ENCODE measurements at regions not wholly inside any gene's neighbourhood (a gene's known extent, or its start where the extent isn't known, plus 50 kb on each side); places are given as distances from the start of the nearest gene placed in this dataset.

DNA sequence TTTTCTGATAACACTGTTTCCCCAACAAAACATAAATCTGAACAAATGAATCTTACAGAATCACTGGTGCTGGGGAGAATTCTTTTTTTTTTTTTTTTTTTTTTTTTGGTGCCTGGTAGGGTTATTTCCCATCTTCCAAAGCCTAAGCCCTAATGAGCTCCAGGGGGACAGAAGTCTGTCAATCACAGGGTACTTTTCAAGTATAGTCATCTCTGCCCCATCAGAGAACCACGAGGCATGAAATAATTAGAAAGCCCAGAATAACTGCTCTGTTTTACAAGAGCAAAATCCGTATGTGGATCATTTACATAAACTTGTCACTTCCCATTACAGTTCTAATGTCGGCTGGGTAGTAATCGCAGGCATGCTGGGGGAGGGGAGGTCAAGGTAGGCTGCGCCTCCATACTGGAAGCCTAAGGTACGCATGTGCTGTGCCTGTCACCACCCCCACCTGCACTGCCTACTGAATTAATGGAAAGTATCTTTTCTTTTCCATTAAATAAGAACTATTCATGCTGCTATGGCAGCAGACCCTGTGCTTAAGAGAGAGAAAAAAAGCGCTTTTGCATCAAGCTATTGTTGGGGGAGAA is 164.7 kb upstream of the LEF1 start:
- H3K27ac ChIP-seq (replicated peaks in 1 of 4) = no peak overlapping the region
- H3K4me3 ChIP-seq = no peak overlapping the region
- peaks cover 0 to 3% (median 0%) of the 10 kb centered on the region in 4 donors for H3K4me1 ChIP-seq
- H3K36me3 ChIP-seq = no peaks in the 10 kb centered on the region
- 57% methylated on average over 7 of the region's 7 CpGs for WGBS
- peak; percentile 81 for DNase-seq (ENCODE audit: extremely low spot score)
- TF ChIP-seq, protein P1, sequence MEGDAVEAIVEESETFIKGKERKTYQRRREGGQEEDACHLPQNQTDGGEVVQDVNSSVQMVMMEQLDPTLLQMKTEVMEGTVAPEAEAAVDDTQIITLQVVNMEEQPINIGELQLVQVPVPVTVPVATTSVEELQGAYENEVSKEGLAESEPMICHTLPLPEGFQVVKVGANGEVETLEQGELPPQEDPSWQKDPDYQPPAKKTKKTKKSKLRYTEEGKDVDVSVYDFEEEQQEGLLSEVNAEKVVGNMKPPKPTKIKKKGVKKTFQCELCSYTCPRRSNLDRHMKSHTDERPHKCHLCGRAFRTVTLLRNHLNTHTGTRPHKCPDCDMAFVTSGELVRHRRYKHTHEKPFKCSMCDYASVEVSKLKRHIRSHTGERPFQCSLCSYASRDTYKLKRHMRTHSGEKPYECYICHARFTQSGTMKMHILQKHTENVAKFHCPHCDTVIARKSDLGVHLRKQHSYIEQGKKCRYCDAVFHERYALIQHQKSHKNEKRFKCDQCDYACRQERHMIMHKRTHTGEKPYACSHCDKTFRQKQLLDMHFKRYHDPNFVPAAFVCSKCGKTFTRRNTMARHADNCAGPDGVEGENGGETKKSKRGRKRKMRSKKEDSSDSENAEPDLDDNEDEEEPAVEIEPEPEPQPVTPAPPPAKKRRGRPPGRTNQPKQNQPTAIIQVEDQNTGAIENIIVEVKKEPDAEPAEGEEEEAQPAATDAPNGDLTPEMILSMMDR (IDR thresholded peaks at IDR 0.05) = no peak
- TF ChIP-seq POLR2A (IDR thresholded peaks at IDR 0.05; ENCODE audit: low read depth) (no peak), EP300 (IDR thresholded peaks at IDR 0.05) (no peak), POLR2AphosphoS5 (IDR thresholded peaks at IDR 0.05) (no peak)
- peaks cover 0 to 8% (median 0%) of the 10 kb centered on the region in 4 donors for H3K27me3 ChIP-seq
- no peaks in the 10 kb centered on the region for H3K9me3 ChIP-seq
- intact Hi-C loops (cut with DNase I) = no loop called here

DNA sequence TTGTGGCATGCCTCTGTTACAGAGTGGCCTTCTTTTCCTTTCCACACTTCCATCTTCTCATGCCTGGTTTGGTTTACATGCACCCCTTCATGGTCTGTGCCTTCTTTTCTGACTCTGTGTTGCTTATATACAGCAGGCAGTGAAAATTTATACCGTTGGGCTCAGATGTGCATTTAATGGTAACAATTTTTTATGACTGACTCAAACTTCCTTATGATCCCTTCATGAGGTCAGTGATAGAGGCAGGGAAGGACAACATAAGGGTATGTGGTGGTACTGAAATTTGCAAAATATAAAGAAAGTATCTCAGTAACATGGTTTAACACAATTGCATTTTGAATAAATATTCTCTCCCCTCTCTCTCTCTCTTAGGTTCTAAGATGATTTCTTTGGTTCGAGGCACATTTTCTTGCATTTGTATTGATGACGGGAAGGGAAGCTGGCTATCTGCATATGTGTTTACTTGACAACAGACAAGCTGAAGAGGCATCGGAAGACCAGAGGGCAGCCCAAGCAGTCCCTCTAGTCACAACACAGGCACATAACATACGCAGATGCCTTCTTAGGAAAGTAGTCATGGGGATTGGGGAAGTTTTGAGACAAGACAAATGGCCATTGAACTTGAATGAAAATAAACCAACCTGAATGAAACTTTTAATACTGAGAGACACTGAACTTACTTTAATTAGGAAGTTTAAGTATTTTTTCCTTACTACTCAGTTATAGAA is 163.3 kb upstream of the LEF1 start:
- peak; percentile 19 for DNase-seq (ENCODE audit: extremely low spot score)
- intact Hi-C loops (cut with DNase I) = no loop called here
- H3K4me3 ChIP-seq = no peak overlapping the region
- no peaks in the 10 kb centered on the region for H3K9me3 ChIP-seq
- TF ChIP-seq, protein P1 (IDR thresholded peaks at IDR 0.05) = no peak
- TF ChIP-seq POLR2A (IDR thresholded peaks at IDR 0.05; ENCODE audit: low read depth) (no peak), POLR2AphosphoS5 (IDR thresholded peaks at IDR 0.05) (no peak)
- 67% methylated on average over 5 of the region's 5 CpGs for WGBS
- peaks cover 0 to 8% (median 0%) of the 10 kb centered on the region in 4 donors for H3K27me3 ChIP-seq
- H3K36me3 ChIP-seq = no peaks in the 10 kb centered on the region
- no peaks in the 10 kb centered on the region for H3K4me1 ChIP-seq
- no peak overlapping the region for H3K27ac ChIP-seq (replicated peaks in 1 of 4)

DNA sequence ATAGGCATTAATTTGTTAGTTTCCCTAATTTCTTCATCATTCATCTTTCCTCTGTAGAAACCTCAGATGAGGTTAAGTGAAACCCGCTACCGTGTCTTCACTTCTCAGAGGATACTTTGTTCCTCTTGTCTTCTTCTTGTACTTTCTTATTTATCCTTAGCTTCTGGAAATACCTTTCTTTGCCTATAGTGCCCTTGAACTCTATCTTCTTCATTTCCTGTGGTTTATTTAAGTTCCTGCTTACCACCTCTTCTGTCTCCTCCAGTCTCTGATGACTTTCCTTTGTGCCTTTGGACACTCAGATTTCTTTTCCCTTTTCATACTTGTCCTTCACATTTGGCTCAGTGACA is 159.6 kb upstream of the LEF1 start:
- intact Hi-C loops (cut with DNase I) = no loop called here
- Histone ChIP-seq H3K4me3 (no peak overlapping the region), H3K36me3 (no peaks in the 10 kb centered on the region), H3K9me3 (no peaks in the 10 kb centered on the region), H3K27me3 (no peaks in the 10 kb centered on the region), H3K27ac (replicated peaks in 1 of 4) (no peak overlapping the region), H3K4me1 (no peaks in the 10 kb centered on the region)
- no peak for TF ChIP-seq POLR2A (IDR thresholded peaks at IDR 0.05; ENCODE audit: low read depth)
- no peak for TF ChIP-seq EP300 (IDR thresholded peaks at IDR 0.05)
- DNase-seq (ENCODE audit: extremely low spot score) = no peak
- 87% methylated on average over 2 of the region's 2 CpGs for WGBS

DNA sequence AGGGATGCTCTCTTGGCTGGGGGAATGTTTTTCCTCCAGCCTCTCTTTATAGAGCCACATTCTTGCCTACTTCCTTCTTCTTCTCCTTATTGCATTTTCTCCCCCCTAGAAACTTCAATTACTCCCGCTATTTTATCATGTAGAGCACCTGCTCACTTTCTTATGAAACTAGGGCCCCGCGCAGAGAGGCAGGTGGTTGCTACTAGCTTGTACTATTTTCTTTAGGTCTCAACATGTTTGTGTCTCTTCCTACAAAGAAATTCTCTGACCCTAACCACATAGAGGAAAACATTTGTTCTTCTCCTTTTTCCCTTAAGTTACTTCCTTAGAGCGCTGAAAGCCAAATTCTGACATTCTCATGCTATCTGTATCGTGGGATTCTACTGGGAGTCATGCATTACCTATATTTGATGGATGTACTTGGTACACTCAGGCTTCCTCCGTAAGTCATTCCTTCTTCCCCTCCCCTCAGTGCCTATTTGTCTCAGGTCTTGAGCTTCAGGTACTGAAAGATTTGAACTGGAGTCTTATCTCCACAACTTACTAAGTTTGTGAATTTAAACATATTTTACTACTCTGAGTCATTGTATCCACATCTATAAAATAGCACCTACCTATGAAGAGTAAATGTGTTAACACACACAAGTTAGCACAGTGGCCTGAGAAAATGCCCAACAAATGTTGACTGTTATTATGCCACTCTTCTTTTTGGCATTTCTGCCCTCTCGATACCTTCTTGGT is 159.1 kb upstream of the LEF1 start:
- no peaks in the 10 kb centered on the region for H3K36me3 ChIP-seq
- no peaks in the 10 kb centered on the region for H3K9me3 ChIP-seq
- intact Hi-C loops (cut with DNase I) = no loop called here
- H3K4me1 ChIP-seq = no peaks in the 10 kb centered on the region
- H3K4me3 ChIP-seq = no peak overlapping the region
- H3K27ac ChIP-seq (replicated peaks in 1 of 4) = no peak overlapping the region
- no peak for TF ChIP-seq POLR2AphosphoS5 (IDR thresholded peaks at IDR 0.05)
- TF ChIP-seq POLR2A (IDR thresholded peaks at IDR 0.05; ENCODE audit: low read depth) = no peak
- no peak for TF ChIP-seq EP300 (IDR thresholded peaks at IDR 0.05)
- TF ChIP-seq, protein P1 (IDR thresholded peaks at IDR 0.05) = no peak
- 75% methylated on average over 7 of the region's 7 CpGs for WGBS
- no peaks in the 10 kb centered on the region for H3K27me3 ChIP-seq
- DNase-seq (ENCODE audit: extremely low spot score) = no peak

DNA sequence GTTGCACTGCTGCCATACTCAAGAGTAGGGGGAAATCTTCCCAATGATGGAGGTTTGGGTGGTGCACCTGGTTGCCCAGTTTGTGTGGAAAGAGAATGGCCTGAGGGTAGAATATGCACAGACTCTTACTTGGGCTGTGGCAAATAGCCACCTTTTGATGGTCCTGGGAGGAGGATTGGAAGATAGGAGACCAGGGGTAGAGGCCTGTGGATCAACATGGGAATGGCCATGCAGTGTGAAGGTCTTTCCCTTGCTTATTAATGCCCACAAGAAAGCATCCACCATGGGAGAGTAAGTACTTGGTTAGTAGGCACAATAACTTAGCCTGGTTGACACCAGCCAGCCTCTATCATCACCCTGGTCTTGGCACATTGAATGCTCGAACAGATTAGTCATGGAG is 156.8 kb upstream of the LEF1 start:
- Histone ChIP-seq H3K36me3 (no peaks in the 10 kb centered on the region), H3K4me1 (no peaks in the 10 kb centered on the region), H3K4me3 (no peak overlapping the region), H3K9me3 (peaks cover 0 to 4% (median 1%) of the 10 kb centered on the region in 4 donors), H3K27ac (replicated peaks in 1 of 4) (no peak overlapping the region), H3K27me3 (no peaks in the 10 kb centered on the region)
- intact Hi-C loops (cut with DNase I) = no loop called here
- 89% methylated on average over 1 of the region's 1 CpG for WGBS
- TF ChIP-seq, protein P1 (IDR thresholded peaks at IDR 0.05) = no peak
- TF ChIP-seq EP300 (IDR thresholded peaks at IDR 0.05) (no peak), POLR2A (IDR thresholded peaks at IDR 0.05; ENCODE audit: low read depth) (no peak)
- peak; percentile 90 for DNase-seq (ENCODE audit: extremely low spot score)

Data from esophagus muscularis mucosa (tissue), 4 donors.